HG02943 (cell line): ENCODE measurements at regions not wholly inside any gene's neighbourhood (a gene's known extent, or its start where the extent isn't known, plus 50 kb on each side); places are given as distances from the start of the nearest gene placed in this dataset.
"Not testable (repeated sequence)": the region's sequence is repeated elsewhere in the genome, so short reads cannot be mapped to it uniquely, and the experiment has no call there.

Source experiments
- ATAC-seq: cut with Tn5 transposase; IDR thresholded peaks from one replicate; pipeline ENCODE4 v1.9.1; 2021; ENCODE audit warnings: mild to moderate bottlenecking, low read depth, moderate library complexity; ENCODE audit not compliant: unreplicated experiment

GRCh38 chrX:20718592-20719380 lies 452.1 kb upstream of the RPS6KA3 start:
- no peak for ATAC-seq

GRCh38 chrX:20715176-20715575 lies 448.5 kb upstream of the RPS6KA3 start:
- no peak for ATAC-seq

GRCh38 chrX:20712811-20713210 lies 446.1 kb upstream of the RPS6KA3 start:
- no peak for ATAC-seq

GRCh38 chrX:20711366-20711765 lies 444.7 kb upstream of the RPS6KA3 start:
- no peak for ATAC-seq

GRCh38 chrX:20693078-20693477 lies 426.4 kb upstream of the RPS6KA3 start:
- no peak for ATAC-seq

GRCh38 chrX:20686256-20686655 lies 419.5 kb upstream of the RPS6KA3 start:
- no peak for ATAC-seq

- no peak for ATAC-seq
Measured at GRCh38 chrX:20685652-20686051, 418.9 kb upstream of the RPS6KA3 start.

- ATAC-seq = no peak
Measured at GRCh38 chrX:20681683-20682082, 415.0 kb upstream of the RPS6KA3 start.

GRCh38 chrX:20680998-20681397 lies 414.3 kb upstream of the RPS6KA3 start:
- ATAC-seq = no peak

GRCh38 chrX:20672476-20672875 lies 405.8 kb upstream of the RPS6KA3 start:
- ATAC-seq = no peak

- not testable (repeated sequence) for ATAC-seq
Measured at GRCh38 chrX:20671746-20672145, 405.0 kb upstream of the RPS6KA3 start.

GRCh38 chrX:20670611-20671010 lies 403.9 kb upstream of the RPS6KA3 start:
- ATAC-seq = no peak

- ATAC-seq = no peak
Measured at GRCh38 chrX:20668550-20668949, 401.8 kb upstream of the RPS6KA3 start.

GRCh38 chrX:20666331-20666730 lies 399.6 kb upstream of the RPS6KA3 start:
- no peak for ATAC-seq

- no peak for ATAC-seq
Measured at GRCh38 chrX:20665481-20665880, 398.8 kb upstream of the RPS6KA3 start.

GRCh38 chrX:20664774-20665173 lies 398.1 kb upstream of the RPS6KA3 start:
- no peak for ATAC-seq

- no peak for ATAC-seq
Measured at GRCh38 chrX:20664131-20664530, 397.4 kb upstream of the RPS6KA3 start.

GRCh38 chrX:20663336-20663735 lies 396.6 kb upstream of the RPS6KA3 start:
- ATAC-seq = no peak

- ATAC-seq = no peak
Measured at GRCh38 chrX:20656721-20657120, 390.0 kb upstream of the RPS6KA3 start.

- no peak for ATAC-seq
Measured at GRCh38 chrX:20654596-20655106, 387.9 kb upstream of the RPS6KA3 start.

- ATAC-seq = no peak
Measured at GRCh38 chrX:20653070-20653469, 386.4 kb upstream of the RPS6KA3 start.

GRCh38 chrX:20641954-20642353 lies 375.2 kb upstream of the RPS6KA3 start:
- ATAC-seq = no peak
